KOPT-K1 (cell line): ENCODE measurements at regions not wholly inside any gene's neighbourhood (a gene's known extent, or its start where the extent isn't known, plus 50 kb on each side); places are given as distances from the start of the nearest gene placed in this dataset.

ENCODE experiments used
- H3K27ac ChIP-seq: fragments of 200-600 bp; sonication (generic); 2 replicates; pipeline ENCODE4 v1.5.1; 2016; ENCODE audit warnings: antibody characterized with exemption, mild to moderate bottlenecking, low read depth, low read length; ENCODE audit not compliant: poor library complexity, severe bottlenecking
- H3K36me3 ChIP-seq: fragments of 200-600 bp; sonication (generic); 2 replicates; pipeline ENCODE4 v1.5.1; 2017; ENCODE audit warnings: antibody characterized with exemption, mild to moderate bottlenecking, low read length, moderate library complexity; ENCODE audit not compliant: insufficient read depth
- H3K9me3 ChIP-seq: fragments of 200-600 bp; sonication (generic); 2 replicates; pipeline ENCODE4 v1.5.1; 2017; ENCODE audit warnings: antibody characterized with exemption, low read length, mild to moderate bottlenecking; ENCODE audit not compliant: insufficient read depth, poor library complexity, severe bottlenecking

GRCh38 chr6:2507521-2508037, 243.1 kb downstream of the MYLK4 start:
- no peaks in the 10 kb centered on the region for H3K36me3 ChIP-seq
- H3K27ac ChIP-seq = no peak overlapping the region
- H3K9me3 ChIP-seq = peaks cover 4% of the 10 kb centered on the region

DNA sequence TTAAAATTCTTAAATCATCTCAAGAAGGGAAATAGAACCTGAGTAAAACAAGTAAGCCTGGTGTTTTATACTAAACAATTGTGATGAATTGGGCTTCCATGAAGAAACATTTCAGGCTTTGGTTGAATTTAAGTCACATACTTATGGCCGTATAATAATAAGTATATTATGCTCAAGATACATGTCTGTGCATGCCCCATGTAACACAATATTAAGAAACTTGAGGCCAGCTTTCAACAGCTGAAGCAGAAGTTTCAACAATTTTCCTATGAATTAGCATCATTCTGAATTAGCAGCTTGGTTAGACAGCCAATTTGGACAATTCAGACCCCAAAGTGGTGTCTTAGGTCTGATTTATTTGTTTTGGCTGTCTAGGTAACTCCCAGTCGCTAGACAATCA, 243.7 kb downstream of the MYLK4 start:
- Histone ChIP-seq H3K36me3 (no peaks in the 10 kb centered on the region), H3K27ac (no peak overlapping the region), H3K9me3 (peaks cover 4% of the 10 kb centered on the region)

DNA sequence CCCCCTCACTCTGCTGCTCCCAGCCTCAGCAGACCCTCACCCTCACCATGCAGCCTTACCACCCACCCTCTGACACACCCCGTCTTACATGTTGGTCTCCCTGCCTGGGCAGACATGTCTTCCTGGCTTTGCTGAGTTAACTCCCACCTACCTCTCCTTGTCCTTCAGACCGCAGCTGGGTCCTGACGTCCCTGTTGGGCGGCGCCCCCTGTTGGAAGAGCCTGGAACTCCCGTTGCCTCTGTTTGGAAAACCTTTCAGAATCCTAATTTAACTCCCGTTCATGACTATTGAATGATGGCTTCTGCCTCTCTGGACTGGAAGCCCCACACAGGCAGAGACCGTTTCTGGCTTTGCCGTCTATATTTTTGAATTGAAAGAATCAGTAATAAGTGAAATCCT, 245.1 kb downstream of the MYLK4 start:
- no peak overlapping the region for H3K27ac ChIP-seq
- H3K9me3 ChIP-seq = peaks cover 4% of the 10 kb centered on the region

GRCh38 chr6:2504495-2505064, 246.1 kb downstream of the MYLK4 start:
- Histone ChIP-seq H3K27ac (no peak overlapping the region), H3K36me3 (no peaks in the 10 kb centered on the region), H3K9me3 (peaks cover 4% of the 10 kb centered on the region)

More for the DNA sequence above, 245.1 kb downstream of the MYLK4 start:
- no peaks in the 10 kb centered on the region for H3K36me3 ChIP-seq

- H3K27ac ChIP-seq = no peak overlapping the region
- H3K36me3 ChIP-seq = no peaks in the 10 kb centered on the region
- peaks cover 4% of the 10 kb centered on the region for H3K9me3 ChIP-seq
Observed at GRCh38 chr6:2503816-2504494, 246.8 kb downstream of the MYLK4 start.

GRCh38 chr6:2502998-2503674, 247.6 kb downstream of the MYLK4 start:
- H3K9me3 ChIP-seq = peaks cover under 1% of the 10 kb centered on the region
- H3K27ac ChIP-seq = no peak overlapping the region
- H3K36me3 ChIP-seq = no peaks in the 10 kb centered on the region

DNA sequence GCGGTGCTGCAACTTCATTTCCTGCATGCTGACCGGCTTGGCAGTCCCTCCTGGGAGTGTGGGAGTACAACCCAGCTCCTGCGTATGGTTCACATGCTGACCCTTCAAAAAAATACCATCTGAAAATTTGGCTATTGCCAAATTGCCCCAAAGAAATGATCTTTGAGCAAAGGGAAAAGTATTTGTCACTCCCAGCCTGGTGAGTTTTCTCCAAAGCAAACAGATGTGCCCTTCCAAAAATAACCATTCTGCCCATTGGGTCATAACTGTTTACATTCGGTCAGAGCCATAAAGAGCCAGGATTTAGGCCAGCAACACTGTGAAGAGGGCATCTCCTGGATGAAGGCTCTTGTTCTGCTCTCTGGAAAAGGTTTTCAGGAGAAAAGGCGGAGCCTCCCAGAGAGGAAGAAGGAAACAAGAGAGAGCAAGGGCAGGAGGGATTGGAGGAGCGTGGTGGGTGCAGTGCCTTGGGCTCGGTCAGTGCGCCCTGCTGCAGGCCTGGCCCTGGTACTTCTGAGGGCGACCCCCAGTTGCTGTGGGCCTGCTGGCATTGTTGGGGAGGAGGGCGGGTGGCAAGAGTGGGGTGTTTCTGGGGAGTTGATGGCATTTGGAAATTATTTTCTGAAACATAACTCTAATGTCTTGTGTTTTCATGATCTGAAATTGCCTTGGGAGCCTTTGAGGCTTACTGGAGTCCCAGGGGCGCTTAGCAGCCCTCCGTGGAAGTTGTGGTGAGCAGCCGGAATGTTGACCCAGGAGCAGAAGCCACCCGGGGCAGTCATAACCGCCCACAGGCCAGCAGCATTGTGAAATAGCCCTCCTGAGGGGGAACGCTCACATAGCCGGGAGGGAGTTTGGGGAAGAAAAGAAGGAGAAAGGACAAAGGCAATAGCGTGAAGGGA, 248.4 kb downstream of the MYLK4 start:
- Histone ChIP-seq H3K9me3 (no peaks in the 10 kb centered on the region), H3K27ac (no peak overlapping the region), H3K36me3 (no peaks in the 10 kb centered on the region)

DNA sequence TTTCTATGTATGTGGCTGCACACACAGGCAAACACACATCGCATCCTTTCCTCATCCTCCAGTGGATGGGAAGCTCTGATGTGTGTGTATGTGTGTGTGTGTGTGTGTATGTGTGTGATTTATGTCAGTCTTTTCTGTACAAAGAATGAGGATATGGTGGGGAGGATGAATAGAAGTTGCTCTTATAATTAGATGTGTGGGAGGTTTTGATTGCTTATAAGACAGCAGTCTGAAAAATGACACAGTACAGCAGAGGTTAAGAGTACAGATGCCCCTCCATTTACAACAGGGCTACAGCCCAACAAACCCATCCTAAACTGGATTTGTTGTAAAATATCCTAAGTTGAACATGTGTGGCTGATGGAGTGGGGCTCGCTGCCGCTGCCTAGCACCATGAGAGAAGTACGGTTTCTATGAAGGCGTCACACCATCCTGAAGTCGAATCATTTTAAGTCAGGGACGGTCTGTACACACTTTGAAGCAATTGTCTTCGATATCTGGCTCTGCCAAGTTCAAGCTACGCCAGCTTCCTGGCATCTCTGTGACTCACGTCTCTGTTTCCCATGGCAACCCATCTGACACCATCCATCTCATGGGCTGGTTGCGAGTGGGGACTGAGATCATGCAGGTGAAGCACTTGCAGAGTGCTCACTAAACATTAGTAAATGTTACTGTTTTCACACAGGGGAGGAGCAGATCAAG, 252.6 kb downstream of the MYLK4 start:
- Histone ChIP-seq H3K27ac (no peak overlapping the region), H3K9me3 (no peaks in the 10 kb centered on the region), H3K36me3 (no peaks in the 10 kb centered on the region)

DNA sequence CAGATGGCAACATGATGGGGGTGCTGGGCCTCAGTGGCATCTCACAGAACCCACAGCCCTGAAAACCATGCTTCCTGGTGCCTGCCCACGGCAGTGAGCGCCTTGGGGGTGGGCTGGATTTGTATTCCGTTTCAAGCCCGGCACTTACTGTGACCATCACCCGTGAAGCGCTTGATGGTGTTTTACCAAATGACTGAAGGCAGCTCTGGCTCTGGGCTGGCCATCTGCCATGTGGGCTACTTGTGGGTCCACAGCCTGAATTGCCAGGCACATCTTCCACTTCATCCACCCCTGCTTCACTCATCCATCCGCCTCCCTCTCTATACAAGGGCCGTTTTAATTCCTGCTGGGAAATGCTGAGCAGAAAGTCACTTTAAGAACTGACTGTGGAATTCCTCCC, 250.9 kb upstream of the GMDS start:
- no peaks in the 10 kb centered on the region for H3K36me3 ChIP-seq
- H3K27ac ChIP-seq = no peak overlapping the region
- H3K9me3 ChIP-seq = no peaks in the 10 kb centered on the region

- H3K9me3 ChIP-seq = no peaks in the 10 kb centered on the region
- H3K27ac ChIP-seq = no peak overlapping the region
- H3K36me3 ChIP-seq = no peaks in the 10 kb centered on the region
Observed at GRCh38 chr6:2492686-2493523, 247.5 kb upstream of the GMDS start.

GRCh38 chr6:2491137-2491536, 245.7 kb upstream of the GMDS start:
- Histone ChIP-seq H3K9me3 (no peaks in the 10 kb centered on the region), H3K36me3 (no peaks in the 10 kb centered on the region), H3K27ac (no peak overlapping the region)

- Histone ChIP-seq H3K36me3 (no peaks in the 10 kb centered on the region), H3K27ac (no peak overlapping the region), H3K9me3 (peaks cover 7% of the 10 kb centered on the region)
Observed at GRCh38 chr6:2488578-2488977, 243.2 kb upstream of the GMDS start.

DNA sequence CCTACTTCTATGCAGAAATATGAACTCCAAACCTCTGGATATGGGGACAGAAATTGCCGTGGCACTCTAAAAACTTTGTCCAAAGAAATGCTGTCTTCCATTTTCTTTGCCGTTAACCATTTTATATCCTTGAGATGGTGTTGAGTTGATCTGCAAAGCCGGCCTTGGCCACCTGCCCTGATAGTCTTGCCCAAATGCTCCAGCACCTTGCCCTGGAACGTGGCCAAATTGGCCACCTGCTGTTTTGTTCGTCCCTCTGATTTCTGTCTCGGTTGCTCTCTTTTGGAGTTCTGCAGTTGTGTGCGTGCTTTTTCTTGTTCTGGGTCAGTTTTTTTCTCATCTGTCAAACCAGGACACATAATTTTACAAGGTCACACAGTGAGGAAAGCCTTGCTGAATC, 239.7 kb upstream of the GMDS start:
- no peaks in the 10 kb centered on the region for H3K36me3 ChIP-seq
- no peak overlapping the region for H3K27ac ChIP-seq
- H3K9me3 ChIP-seq = peaks cover 23% of the 10 kb centered on the region

- no peaks in the 10 kb centered on the region for H3K36me3 ChIP-seq
- H3K9me3 ChIP-seq = peaks cover 23% of the 10 kb centered on the region
- H3K27ac ChIP-seq = no peak overlapping the region
Observed at GRCh38 chr6:2482773-2483172, 237.4 kb upstream of the GMDS start.
